Activated T-cell treated with anti-CD3 and anti-CD28 coated beads, Interleukin-2, amount 50 U/mL, for 1 hour (primary cell): ENCODE measurements at regions not wholly inside any gene's neighbourhood (a gene's known extent, or its start where the extent isn't known, plus 50 kb on each side); places are given as distances from the start of the nearest gene placed in this dataset.
"Not testable (repeated sequence)": the region's sequence is repeated elsewhere in the genome, so short reads cannot be mapped to it uniquely, and the experiment has no call there.

Source experiments
- DNase-seq: peaks from one replicate; pipeline ENCODE4 v3.0.0-alpha.2; 2020

- no peak for DNase-seq
These were observed 134.9 kb downstream of the RHOU start for GRCh38 chr1:228870041-228870713.

DNA sequence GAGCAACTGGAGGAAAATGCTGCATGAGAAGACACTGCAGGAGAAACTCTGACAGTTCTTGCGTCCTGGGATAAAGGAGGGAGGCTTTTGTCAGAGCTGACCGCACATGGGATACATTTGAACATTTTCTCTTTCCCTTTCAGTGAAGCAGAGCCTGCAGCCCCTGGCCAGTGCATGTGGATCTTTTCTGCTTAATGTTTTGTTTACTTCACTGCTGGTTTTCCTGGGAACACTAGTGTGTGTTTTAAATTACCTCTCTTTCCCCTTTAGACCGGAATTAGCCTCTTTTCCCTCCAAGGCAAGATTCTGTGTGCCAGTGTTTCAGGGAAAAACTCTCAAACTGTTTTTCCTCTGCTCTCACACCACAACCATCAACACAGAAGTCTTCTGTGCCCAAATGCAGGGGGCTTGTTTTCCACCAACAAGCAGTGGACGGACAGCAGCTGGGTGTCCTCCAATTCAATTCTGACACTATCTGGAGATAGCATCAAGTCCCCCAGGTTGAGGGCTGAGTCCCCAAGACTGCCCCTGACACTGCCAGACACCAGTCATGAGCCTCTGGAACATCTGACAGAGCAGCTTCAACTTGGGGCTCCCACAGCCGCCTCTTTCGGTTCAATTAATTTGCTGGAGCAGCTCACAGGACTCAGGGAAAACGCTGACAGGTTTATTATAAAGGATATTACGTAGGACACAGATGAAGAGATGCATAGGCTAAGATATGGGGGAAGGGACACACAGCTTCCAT is 136.2 kb downstream of the RHOU start:
- DNase-seq: no peak

- DNase-seq: no peak
These were observed 136.8 kb downstream of the RHOU start for GRCh38 chr1:228872080-228872479.

- DNase-seq: no peak
These were observed 138.4 kb downstream of the RHOU start for GRCh38 chr1:228873709-228874108.

- no peak for DNase-seq
These were observed 140.5 kb downstream of the RHOU start for GRCh38 chr1:228875741-228876140.

DNA sequence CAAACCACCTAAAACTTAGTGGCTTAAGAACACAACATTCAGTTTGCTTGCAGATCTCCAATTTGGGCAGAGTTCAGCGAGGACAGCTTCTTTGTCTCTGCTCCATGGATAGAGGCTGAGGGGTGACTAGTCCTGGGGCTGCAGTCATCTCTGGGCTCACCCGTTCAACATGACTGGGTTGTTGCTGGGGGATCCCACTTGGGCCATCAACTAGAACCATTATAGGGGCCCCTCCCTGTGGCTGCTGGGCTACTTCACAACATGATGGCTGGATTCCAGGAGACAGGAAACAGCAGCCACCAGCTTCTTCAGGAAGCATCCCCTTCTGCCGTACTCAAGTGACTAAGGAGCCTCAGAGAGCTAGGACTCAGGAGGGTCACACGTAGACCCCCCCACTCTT is 140.9 kb downstream of the RHOU start:
- no peak for DNase-seq

- DNase-seq: no peak
These were observed 143.9 kb downstream of the RHOU start for GRCh38 chr1:228879164-228879563.

GRCh38 chr1:228882041-228882770 is 146.9 kb downstream of the RHOU start:
- no peak for DNase-seq

GRCh38 chr1:228882771-228883450 is 147.6 kb downstream of the RHOU start:
- no peak for DNase-seq

GRCh38 chr1:228883535-228883934 is 148.3 kb downstream of the RHOU start:
- no peak for DNase-seq

- DNase-seq: no peak
These were observed 148.9 kb downstream of the RHOU start for GRCh38 chr1:228884196-228884595.

DNA sequence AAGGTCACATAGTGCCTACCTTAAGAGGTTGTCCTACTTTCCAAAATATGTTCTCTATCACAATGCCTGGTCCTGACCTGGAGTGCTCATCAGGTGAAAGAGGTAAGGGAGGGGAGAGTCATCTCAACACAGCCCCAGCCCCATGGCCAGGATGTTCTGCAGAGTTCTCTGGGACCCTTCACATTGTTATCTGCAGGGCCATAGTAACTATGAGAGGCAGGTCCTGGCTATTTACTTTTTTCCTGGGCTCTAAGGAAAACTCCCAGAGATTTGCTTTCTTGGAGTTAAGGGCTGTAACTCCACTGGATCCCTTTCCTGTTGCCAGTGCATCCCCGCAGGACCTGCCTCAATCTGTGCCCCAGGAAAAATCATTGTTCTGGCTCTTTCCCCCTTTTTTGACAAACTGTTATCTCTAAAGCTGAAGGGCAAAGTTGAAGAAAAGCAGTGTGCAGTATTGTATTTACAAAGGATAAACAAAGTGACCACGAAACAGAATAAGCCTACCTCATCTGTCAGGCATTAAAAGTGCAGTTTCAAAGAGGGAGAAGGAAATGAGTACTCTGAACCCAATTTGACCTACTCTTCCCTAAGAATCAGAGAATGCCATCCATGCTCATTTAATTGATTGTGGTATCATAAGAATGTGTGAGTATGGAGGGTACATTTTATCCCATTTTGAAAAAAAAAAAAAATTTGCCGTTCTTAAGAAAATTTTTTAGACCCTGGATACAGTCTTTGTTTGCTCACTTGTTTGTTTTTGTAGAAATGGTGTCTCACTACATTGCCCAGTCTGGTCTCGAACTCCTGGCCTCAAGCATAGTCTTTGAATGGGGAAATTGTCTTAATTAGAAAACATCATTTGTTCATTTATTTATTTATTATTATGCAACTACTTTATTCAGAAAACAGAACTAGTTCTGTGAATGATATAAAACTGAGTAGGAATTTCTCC is 149.6 kb downstream of the RHOU start:
- no peak for DNase-seq

GRCh38 chr1:228885845-228886244 is 150.6 kb downstream of the RHOU start:
- DNase-seq: no peak

DNA sequence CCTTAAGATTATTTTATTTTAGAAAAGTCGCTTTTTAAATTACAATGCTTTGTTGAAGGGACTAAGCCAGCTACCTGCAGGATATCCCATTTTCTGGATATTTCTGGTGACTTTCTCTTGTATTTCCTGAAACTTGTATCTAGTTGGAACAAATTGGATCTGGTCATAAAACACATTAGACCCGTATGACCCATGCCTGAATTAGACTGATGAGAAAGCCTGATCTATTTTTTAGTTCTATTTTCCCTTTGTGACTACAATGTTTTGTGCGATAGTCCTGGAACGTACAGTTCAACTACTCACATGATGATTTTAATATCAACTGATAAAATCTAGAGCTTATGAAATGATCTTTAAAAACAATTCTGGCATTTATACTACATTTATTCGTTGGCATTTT is 151.8 kb downstream of the RHOU start:
- no peak for DNase-seq

DNA sequence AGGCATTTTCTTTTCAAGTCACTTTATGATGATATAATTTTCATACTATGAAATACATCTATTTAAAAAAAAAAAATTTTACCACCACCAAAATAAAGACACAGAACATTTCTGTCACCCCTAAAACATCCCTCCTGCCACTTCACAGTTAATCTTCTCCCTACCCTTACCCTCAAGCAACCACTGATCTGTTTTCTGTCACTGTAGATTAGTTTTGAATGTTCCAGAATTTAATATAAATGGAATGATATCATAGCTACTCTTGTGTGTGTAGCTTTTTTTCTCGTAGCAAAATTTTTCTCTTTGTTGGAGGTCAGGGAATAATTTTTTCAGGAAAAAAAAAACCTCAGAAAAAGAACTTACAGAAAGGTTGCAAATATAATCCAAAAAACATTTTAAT is 152.7 kb downstream of the RHOU start:
- no peak for DNase-seq

DNA sequence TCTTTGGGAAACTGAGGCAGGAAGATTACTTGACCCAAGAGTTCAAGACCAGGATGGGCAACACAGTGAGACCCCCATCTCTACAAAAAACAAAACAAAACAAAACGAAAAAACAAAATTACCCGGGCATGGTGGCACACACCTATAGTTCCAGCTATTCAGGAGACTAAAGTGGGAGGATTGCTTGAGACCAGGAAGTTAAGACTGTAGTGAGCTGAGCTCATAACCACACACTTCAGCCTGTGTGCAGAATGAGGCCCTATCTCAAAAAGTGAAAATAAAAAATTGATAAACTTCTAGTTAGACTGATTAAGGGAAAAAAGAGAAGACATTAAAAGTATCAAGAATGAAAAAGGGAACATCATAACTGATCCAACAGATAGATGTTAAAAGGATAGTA is 154.0 kb downstream of the RHOU start:
- DNase-seq: no peak

DNA sequence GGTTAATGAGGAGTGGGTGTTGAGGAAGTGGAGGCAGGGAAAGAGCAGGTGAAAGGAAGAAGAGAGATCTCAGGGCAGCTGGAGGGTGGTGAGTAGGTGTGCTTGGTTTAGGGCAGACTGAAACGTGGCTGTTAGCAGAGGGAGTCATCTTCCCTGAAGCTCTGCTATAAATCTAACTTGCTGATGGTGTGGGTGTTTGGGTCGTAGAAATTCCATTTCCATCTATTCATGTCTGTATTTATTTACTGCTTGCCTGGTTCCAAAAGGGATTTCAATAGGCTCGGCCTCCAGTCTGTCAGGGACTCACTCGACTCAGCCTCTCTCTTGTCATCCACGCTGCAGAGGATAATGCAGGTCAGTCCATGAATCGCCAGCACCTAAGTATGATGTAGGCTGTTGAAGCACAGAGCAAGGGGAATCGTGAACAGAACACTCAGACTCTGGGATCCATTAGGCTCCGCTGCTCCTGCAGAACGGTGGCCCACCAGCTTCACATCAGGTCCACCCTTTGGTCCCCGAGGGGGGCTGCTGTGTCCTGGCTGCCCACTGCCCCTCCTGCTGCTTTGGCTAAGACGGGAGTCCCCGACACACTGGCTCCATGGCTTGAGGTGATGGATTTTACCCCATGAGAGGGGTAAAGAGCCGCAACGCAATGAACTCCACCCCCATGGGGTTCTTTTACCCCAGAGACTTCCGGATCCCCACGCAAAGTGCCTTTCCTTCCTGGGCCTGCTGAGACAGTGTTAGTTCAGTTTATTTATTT is 156.2 kb downstream of the RHOU start:
- DNase-seq: no peak

- DNase-seq: not testable (repeated sequence)
These were observed 156.9 kb downstream of the RHOU start for GRCh38 chr1:228892200-228892599.

DNA sequence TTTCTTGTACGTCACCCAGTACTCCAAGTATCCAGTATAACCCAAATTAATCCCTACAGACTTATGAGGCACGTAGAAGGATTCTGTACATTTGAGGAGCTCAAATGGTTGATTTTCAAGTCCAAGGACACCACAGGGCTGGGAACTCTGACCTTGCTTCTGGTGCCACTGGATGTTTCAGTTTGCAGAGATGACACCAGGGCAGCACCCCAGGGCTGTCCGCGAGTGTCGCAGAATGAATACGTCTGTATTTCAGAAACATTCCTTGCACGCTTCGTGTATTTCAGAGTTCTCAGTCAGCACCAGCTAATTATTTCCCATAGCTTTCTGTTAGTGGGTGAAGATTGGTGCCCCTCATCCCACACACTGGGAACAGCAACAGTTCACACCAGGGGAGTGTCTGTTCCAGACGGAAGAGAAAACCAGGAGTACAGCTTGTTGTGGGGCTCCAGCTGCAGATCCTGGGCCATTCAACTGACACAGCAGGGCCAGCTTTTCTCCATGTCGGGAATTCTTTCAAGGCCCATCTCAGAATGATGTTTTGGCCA is 159.2 kb downstream of the RHOU start:
- no peak for DNase-seq

DNA sequence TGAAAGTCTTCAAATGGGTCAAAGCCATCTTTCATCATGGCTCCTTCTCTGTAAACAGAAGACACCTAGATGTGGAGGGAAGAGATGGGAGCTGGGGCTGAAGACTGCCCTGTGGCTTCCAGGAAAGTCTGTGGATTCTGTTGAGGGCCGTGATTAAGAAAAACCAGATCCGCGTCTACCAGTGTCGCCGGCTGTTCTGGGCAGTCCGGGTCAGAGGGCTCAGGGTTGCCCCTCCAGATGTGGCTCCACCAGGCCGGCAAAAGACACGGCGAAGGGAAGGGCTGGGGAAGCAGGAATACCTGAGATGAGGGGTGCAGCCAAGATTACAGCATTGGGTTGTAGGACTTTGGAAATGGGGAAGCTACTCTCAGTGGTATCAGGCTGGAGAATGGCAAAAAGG is 162.6 kb downstream of the RHOU start:
- no peak for DNase-seq

DNA sequence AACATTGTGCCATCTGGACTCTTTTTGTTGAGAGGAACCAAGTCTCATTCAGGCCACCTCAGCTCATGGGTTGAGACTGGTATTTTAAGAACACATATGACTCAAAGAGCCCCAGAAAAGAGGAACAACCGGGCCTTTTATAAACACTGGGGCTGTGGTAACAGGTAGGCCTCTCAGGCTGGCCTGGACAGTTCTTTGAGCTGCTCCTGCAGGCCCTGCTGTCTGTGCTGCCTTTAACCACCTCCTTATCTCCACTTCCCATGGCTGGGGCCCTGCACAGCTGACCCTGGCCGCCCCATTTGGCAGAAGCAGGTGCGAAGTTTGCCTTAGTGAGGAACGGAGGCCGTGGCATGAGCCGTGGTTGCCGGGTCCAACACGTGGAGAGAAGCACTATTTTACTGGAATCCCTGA is 163.3 kb downstream of the RHOU start:
- no peak for DNase-seq
